Nephron (organoid): ENCODE measurements at regions not wholly inside any gene's neighbourhood (a gene's known extent, or its start where the extent isn't known, plus 50 kb on each side); places are given as distances from the start of the nearest gene placed in this dataset.
A peak's percentile ranks its signal among the peaks of the same experiment; 100 is the strongest.

ENCODE experiments used
- H3K27ac Mint-ChIP-seq, 3 experiments: 2 replicates each; pipeline ENCODE4 v1.8.0; 2020; ENCODE audit warnings: mixed read lengths in 3 of 3, mild to moderate bottlenecking in 2 of 3, moderate library complexity in 1 of 3
- H3K27me3 Mint-ChIP-seq: 2 replicates; pipeline ENCODE4 v1.8.0; 2021; ENCODE audit warnings: low read depth, mild to moderate bottlenecking, moderate library complexity, mixed read lengths
- H3K36me3 Mint-ChIP-seq: 2 replicates; pipeline ENCODE4 v1.8.0; 2020; ENCODE audit warnings: low read depth, mixed read lengths
- H3K4me1 Mint-ChIP-seq: 2 replicates; pipeline ENCODE4 v1.8.0; 2020; ENCODE audit warnings: mixed read lengths
- H3K4me3 Mint-ChIP-seq, 3 experiments: 2 replicates each; pipeline ENCODE4 v1.8.0; 2020; ENCODE audit warnings: mild to moderate bottlenecking in 3 of 3, mixed read lengths in 3 of 3, moderate library complexity in 2 of 3
- H3K9me3 Mint-ChIP-seq: 2 replicates; pipeline ENCODE4 v1.8.0; 2020; ENCODE audit warnings: mixed read lengths
- TF ChIP-seq, protein P1 (sequence below), 3 experiments: fragments of 200-600 bp; sonication (generic); IDR thresholded peaks; one replicate each; pipeline ENCODE4 v1.5.0; 2021; ENCODE audit warnings: antibody characterized with exemption in 3 of 3; ENCODE audit not compliant: unreplicated experiment in 3 of 3

DNA sequence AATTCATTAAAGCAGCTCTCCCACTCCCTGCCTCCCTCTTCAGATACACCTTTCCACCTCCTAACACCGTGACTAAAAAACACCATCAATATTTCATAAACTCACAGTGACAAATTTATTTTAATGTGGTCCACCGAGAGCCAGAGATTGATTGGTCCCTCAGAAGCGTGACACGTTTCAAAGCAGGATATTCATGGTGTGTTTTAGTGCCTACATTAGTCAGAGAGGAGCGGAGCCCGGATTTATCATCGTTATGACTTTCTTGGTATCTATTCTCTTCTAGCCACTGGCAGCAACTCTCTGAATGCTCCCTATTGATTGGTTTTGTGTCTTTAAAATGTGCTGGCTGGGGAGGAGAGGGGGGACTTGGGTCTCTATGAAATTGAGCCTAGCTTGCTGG lies 265.3 kb downstream of the DHX35 start:
- Mint-ChIP-seq H3K27ac (no peak overlapping the region), H3K9me3 (no peaks in the 10 kb centered on the region), H3K27me3 (peaks cover 19% of the 10 kb centered on the region), H3K4me1 (no peaks in the 10 kb centered on the region), H3K36me3 (no peaks in the 10 kb centered on the region), H3K4me3 (no peak overlapping the region)
- TF ChIP-seq, protein P1, sequence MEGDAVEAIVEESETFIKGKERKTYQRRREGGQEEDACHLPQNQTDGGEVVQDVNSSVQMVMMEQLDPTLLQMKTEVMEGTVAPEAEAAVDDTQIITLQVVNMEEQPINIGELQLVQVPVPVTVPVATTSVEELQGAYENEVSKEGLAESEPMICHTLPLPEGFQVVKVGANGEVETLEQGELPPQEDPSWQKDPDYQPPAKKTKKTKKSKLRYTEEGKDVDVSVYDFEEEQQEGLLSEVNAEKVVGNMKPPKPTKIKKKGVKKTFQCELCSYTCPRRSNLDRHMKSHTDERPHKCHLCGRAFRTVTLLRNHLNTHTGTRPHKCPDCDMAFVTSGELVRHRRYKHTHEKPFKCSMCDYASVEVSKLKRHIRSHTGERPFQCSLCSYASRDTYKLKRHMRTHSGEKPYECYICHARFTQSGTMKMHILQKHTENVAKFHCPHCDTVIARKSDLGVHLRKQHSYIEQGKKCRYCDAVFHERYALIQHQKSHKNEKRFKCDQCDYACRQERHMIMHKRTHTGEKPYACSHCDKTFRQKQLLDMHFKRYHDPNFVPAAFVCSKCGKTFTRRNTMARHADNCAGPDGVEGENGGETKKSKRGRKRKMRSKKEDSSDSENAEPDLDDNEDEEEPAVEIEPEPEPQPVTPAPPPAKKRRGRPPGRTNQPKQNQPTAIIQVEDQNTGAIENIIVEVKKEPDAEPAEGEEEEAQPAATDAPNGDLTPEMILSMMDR (IDR thresholded peaks at IDR 0.05; ENCODE audit: unreplicated experiment in 3 of 3), result no peak

DNA sequence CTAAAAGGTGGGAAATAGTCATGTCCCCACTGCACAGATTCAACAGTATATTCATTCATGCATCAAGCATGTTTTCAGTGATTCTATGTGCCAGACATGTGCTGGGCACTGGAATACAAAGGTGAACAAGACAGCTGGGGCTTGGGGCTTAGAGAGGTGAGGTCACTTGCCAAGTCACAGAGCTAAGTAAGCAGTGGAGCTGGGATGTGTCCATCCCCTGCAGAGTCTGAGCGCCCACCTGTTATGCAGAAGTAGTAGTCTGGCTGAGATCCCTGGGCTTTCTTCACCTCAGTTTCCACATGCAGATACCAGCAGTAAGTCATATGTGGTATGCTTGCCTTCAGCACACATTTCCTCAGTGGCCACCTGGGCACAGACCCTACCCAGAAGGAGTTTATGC lies 263.8 kb downstream of the DHX35 start:
- no peak overlapping the region for H3K4me3 Mint-ChIP-seq
- no peaks in the 10 kb centered on the region for H3K4me1 Mint-ChIP-seq
- peaks cover 17% of the 10 kb centered on the region for H3K27me3 Mint-ChIP-seq
- no peaks in the 10 kb centered on the region for H3K9me3 Mint-ChIP-seq
- H3K36me3 Mint-ChIP-seq, result no peaks in the 10 kb centered on the region
- H3K27ac Mint-ChIP-seq, result no peak overlapping the region
- TF ChIP-seq, protein P1 (IDR thresholded peaks at IDR 0.05; ENCODE audit: unreplicated experiment in 3 of 3), result no peak

DNA sequence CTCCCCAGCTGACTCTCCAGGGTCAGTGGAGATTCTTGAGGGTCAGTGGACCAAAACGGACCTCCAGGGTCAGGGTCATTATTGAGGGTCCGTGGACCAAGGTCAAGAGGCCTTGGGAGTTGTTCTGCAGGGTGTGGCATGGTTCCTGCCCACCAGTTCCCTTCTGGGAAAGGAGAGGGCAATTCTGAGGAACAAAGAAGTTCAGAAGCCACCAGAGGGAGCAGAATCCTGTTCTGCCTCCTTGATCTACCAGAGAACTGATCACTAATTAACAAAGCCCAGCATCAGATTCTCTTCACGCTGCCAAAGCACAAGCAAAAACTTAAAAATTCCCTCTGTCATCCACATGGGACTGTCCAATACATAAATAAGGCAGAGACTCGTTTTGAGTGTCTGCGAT lies 263.4 kb downstream of the DHX35 start:
- H3K9me3 Mint-ChIP-seq, result no peaks in the 10 kb centered on the region
- H3K4me1 Mint-ChIP-seq, result peaks cover under 1% of the 10 kb centered on the region
- H3K4me3 Mint-ChIP-seq, result no peak overlapping the region
- no peak overlapping the region for H3K27ac Mint-ChIP-seq
- TF ChIP-seq, protein P1 (IDR thresholded peaks at IDR 0.05; ENCODE audit: unreplicated experiment in 3 of 3), result no peak
- H3K36me3 Mint-ChIP-seq, result no peaks in the 10 kb centered on the region
- peaks cover 18% of the 10 kb centered on the region for H3K27me3 Mint-ChIP-seq

DNA sequence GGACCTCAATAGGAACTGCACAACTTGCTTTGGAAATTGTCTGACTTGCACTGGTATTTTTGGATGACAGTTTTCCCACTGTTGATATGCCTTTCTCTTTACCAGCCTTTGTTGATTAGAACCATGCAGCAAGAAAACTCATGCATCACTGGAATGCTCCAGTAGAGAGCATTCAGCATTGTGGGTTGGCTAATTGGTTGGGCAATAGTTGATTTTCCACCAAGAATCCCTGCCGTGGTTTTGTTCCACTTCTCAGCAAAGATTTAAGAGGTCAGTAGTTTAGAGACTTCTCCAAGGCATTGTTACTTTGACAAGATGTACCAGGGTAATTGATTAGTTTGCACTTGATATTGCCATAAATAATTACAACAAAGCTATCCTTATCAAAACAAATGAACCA lies 260.0 kb downstream of the DHX35 start:
- peaks cover 20% of the 10 kb centered on the region for H3K27me3 Mint-ChIP-seq
- no peak overlapping the region for H3K27ac Mint-ChIP-seq
- peaks cover 12% of the 10 kb centered on the region for H3K4me1 Mint-ChIP-seq
- H3K9me3 Mint-ChIP-seq, result no peaks in the 10 kb centered on the region
- no peaks in the 10 kb centered on the region for H3K36me3 Mint-ChIP-seq
- H3K4me3 Mint-ChIP-seq, result no peak overlapping the region
- TF ChIP-seq, protein P1 (IDR thresholded peaks at IDR 0.05; ENCODE audit: unreplicated experiment in 3 of 3), result no peak

DNA sequence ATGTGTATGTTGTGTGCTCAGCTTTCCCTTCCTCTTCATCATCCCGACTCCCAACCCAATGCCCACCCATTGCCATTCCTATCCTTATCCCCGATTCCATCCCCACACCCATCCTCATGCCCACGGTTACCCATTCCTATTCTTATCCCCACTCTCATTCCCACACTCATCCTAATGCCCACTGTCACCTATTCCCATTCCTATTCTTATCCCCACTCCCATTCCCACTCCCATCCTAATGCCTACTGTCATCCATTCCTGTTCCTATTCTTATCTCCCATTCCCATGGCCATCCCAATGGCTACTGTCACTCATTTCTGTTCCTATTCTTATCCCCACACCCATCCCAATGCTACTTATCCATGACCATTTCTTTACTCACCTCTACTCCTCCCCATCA lies 254.1 kb downstream of the DHX35 start:
- H3K27ac Mint-ChIP-seq, result no peak overlapping the region
- no peak overlapping the region for H3K4me3 Mint-ChIP-seq
- peaks cover 24% of the 10 kb centered on the region for H3K27me3 Mint-ChIP-seq
- H3K9me3 Mint-ChIP-seq, result no peaks in the 10 kb centered on the region
- TF ChIP-seq, protein P1 (IDR thresholded peaks at IDR 0.05; ENCODE audit: unreplicated experiment in 3 of 3), result no peak
- H3K36me3 Mint-ChIP-seq, result no peaks in the 10 kb centered on the region
- H3K4me1 Mint-ChIP-seq, result peaks cover 12% of the 10 kb centered on the region

DNA sequence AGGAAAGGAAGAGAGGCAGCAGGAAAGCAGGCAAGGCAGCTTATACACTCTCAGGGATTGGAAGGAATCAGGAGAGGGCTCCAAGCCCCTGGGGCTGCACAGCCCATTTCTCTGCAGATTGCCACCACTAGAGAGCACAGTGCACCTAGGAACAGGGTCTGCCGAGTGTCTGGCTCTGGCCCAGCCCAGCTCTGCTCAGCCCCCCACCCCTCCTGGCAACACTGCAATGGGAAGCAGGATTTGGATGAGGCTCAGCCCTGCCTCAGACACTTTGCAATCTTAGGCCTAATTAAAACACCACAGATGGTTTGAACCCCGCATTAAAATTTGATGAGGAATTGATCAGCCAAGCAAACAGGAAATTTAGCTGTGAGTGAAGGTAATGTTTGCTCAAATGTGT lies 252.7 kb downstream of the DHX35 start:
- peaks cover 13% of the 10 kb centered on the region for H3K4me1 Mint-ChIP-seq
- H3K36me3 Mint-ChIP-seq, result no peaks in the 10 kb centered on the region
- peak overlapping the region in 1 of 3 experiments; percentile 49 for H3K27ac Mint-ChIP-seq
- H3K27me3 Mint-ChIP-seq, result peaks cover 21% of the 10 kb centered on the region
- no peaks in the 10 kb centered on the region for H3K9me3 Mint-ChIP-seq
- H3K4me3 Mint-ChIP-seq, result no peak overlapping the region
- TF ChIP-seq, protein P1 (IDR thresholded peaks at IDR 0.05; ENCODE audit: unreplicated experiment in 3 of 3), result no peak
